T-cell (primary cell): ENCODE measurements at regions not wholly inside any gene's neighbourhood (a gene's known extent, or its start where the extent isn't known, plus 50 kb on each side); places are given as distances from the start of the nearest gene placed in this dataset.
"Not testable (repeated sequence)": the region's sequence is repeated elsewhere in the genome, so short reads cannot be mapped to it uniquely, and the experiment has no call there.

ENCODE experiments used
- ATAC-seq, 4 experiments: fragments of 200-7000 bp in 3 of 4; fragments of 150-1000 bp in 1 of 4; cut with Tn5 transposase; replicated peaks in 1 of 4; 1 replicate in 3 of 4; 2 replicates in 1 of 4; pipeline ENCODE4 v1.10.0; 2021; ENCODE audit warnings: moderate library complexity in 3 of 4, mild to moderate bottlenecking in 2 of 4, moderate number of reproducible peaks in 1 of 4
- CTCF ChIA-PET, 2 donors: fragments of 300-600 bp; sonication (Branson Sonifier 250); formaldehyde crosslinking; loops; one replicate each; lab custom pipeline; 2022; ENCODE audit warnings: antibody characterized with exemption in 2 of 2; lab: Charles Lee
- POLR2A ChIA-PET, 2 donors: fragments of 300-600 bp; sonication (Branson Sonifier 250); formaldehyde crosslinking; loops; one replicate each; lab custom pipeline; 2022; ENCODE audit warnings: antibody characterized with exemption in 2 of 2; lab: Charles Lee
- DNase-seq, 35 experiments: peaks; one replicate each; pipeline versions ENCODE4 v3.0.0 to v3.0.0-alpha.2; 2013 to 2023
- H3K27ac ChIP-seq: one replicate; pipeline ENCODE4 v1.5.1; 2013; ENCODE audit warnings: low read length
- H3K27me3 ChIP-seq, 2 experiments: replicated peaks in 1 of 2; 1 replicate in 1 of 2; 2 replicates in 1 of 2; pipeline versions ENCODE4 v1.6.1 to v1.7.0; 2013; ENCODE audit warnings: low read length in 1 of 2, mixed read lengths in 1 of 2; ENCODE audit not compliant: control insufficient read depth in 2 of 2, insufficient read depth in 2 of 2; ENCODE audit errors: extremely low read depth in 1 of 2
- H3K36me3 ChIP-seq, 2 donors: 1 replicate in 1 of 2; 2 replicates in 1 of 2; pipeline versions ENCODE4 v1.6.1 to v1.7.0; 2013; ENCODE audit warnings: low read length in 1 of 2; ENCODE audit not compliant: control insufficient read depth in 2 of 2, insufficient read depth in 1 of 2; ENCODE audit errors: extremely low read depth in 1 of 2
- H3K4me1 ChIP-seq, 2 experiments: 1 replicate in 1 of 2; 2 replicates in 1 of 2; pipeline versions ENCODE4 v1.6.1 to v1.7.0; 2013; ENCODE audit warnings: low read length in 2 of 2, mixed read lengths in 1 of 2; ENCODE audit not compliant: insufficient read depth in 2 of 2, control insufficient read depth in 1 of 2; ENCODE audit errors: extremely low read depth in 1 of 2
- H3K4me3 ChIP-seq, 2 donors: 1 replicate in 1 of 2; 2 replicates in 1 of 2; pipeline versions ENCODE4 v1.5.1 to v1.7.0; 2013; ENCODE audit warnings: mild to moderate bottlenecking in 2 of 2, low read length in 1 of 2, moderate library complexity in 1 of 2; ENCODE audit not compliant: control insufficient read depth in 1 of 2; ENCODE audit errors: extremely low read depth in 1 of 2
- H3K9me3 ChIP-seq: 2 replicates; pipeline ENCODE4 v1.7.0; 2013
- H3K27ac Mint-ChIP-seq, 2 donors: one replicate each; pipeline ENCODE4 v1.8.0; 2020 to 2021; ENCODE audit warnings: mild to moderate bottlenecking in 2 of 2, mixed read lengths in 2 of 2
- H3K27me3 Mint-ChIP-seq, 2 donors: one replicate each; pipeline ENCODE4 v1.8.0; 2021 to 2022; ENCODE audit warnings: mixed read lengths in 2 of 2
- H3K36me3 Mint-ChIP-seq: one replicate; pipeline ENCODE4 v1.8.0; 2021; ENCODE audit warnings: mixed read lengths
- H3K4me1 Mint-ChIP-seq, 3 donors: one replicate each; pipeline ENCODE4 v1.8.0; 2020 to 2022; ENCODE audit warnings: mixed read lengths in 3 of 3, mild to moderate bottlenecking in 1 of 3
- H3K4me3 Mint-ChIP-seq, 3 donors: one replicate each; pipeline ENCODE4 v1.8.0; 2020 to 2022; ENCODE audit warnings: mild to moderate bottlenecking in 3 of 3, mixed read lengths in 3 of 3, moderate library complexity in 3 of 3
- H3K9me3 Mint-ChIP-seq, 3 donors: one replicate each; pipeline ENCODE4 v1.8.0; 2020 to 2022; ENCODE audit warnings: mixed read lengths in 3 of 3
- WGBS: methylation state at CpG from one replicate; pipeline ENCODE4 v1.1.5; 2013; ENCODE audit warnings: missing lambda C conversion rate; ENCODE audit not compliant: insufficient coverage; 5-methylcytosine and 5-hydroxymethylcytosine counted together

DNA sequence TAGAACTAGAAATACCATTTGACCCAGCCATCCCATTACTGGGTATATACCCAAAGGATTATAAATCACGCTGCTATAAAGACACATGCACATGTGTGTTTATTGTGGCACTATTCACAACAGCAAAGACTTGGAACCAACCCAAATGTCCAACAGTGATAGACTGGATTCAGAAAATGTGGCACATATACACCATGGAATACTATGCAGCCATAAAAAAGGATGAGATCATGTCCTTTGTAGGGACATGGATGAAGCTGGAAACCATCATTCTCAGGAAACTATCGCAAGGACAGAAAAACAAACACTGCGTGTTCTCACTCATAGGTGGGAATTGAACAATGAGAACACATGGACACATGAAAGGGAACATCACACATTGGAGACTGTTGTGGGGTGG is 154.5 kb upstream of the INTU start:
- H3K9me3 ChIP-seq, H3K27ac Mint-ChIP-seq, POLR2A ChIA-PET, H3K9me3 Mint-ChIP-seq, DNase-seq, H3K4me1 ChIP-seq, H3K4me3 ChIP-seq, H3K27me3 ChIP-seq, H3K27ac ChIP-seq, H3K36me3 ChIP-seq, ATAC-seq, H3K27me3 Mint-ChIP-seq, H3K4me1 Mint-ChIP-seq, H3K4me3 Mint-ChIP-seq, H3K36me3 Mint-ChIP-seq, CTCF ChIA-PET: not testable (repeated sequence)
- no CpG with 5 or more reads among the region's 3 CpGs for WGBS

DNA sequence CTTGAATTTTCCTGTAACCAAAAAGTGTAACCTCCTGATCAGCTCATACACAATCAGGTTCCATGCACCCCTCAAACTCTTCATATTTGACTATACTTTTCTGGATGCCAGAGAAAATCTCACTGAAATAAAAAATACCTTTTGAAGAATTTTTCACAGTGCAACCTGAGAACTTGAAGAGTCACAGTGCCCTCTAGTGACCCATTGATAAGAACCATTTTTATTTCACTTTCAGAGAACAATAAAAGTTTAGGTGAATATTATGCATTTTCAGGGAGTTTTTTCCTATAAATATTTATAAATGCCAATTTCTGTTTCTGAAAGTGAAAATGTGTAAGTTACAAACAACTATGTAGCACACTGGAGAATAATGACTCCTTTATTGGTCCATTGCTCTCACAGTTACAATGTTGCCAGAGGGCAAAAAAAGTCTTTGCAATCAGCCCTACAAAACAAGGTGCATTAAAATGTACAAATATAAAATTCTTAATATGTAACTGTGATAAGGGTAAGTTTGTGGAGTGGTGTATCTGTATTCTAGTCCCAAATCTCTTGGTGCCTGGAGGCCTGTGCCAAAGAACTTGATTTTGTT is 153.6 kb upstream of the INTU start:
- Histone ChIP-seq H3K27ac (no peak overlapping the region), H3K27me3 (no peaks in the 10 kb centered on the region), H3K36me3 (no peaks in the 10 kb centered on the region), H3K4me1 (no peaks in the 10 kb centered on the region), H3K9me3 (no peaks in the 10 kb centered on the region), H3K4me3 (no peak overlapping the region)
- Mint-ChIP-seq H3K27me3 (no peaks in the 10 kb centered on the region), H3K4me1 (no peaks in the 10 kb centered on the region), H3K4me3 (no peak overlapping the region), H3K27ac (no peak overlapping the region), H3K9me3 (no peaks in the 10 kb centered on the region), H3K36me3 (no peaks in the 10 kb centered on the region)
- ATAC-seq (no peak), DNase-seq (no peak)
- ChIA-PET CTCF (no interaction called here), POLR2A (no interaction called here)

DNA sequence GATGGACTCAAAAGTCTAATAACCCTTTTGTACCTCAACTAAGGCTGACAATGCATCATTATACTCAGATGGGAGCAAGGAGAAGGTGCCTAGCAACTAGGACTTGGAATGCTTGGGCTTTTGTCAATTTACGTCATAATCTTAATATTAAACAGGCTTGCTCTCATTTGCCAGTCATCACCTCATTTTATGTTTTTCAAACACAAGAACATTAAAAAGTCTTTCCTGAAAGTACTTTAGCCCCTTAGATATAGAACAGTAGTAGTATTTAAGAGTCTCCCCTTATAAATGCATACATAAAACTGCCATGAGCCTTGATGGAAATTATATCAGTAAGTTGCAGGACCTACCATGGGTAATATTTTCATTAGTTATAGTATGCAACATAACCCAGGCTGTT is 150.7 kb upstream of the INTU start:
- Mint-ChIP-seq H3K9me3 (no peaks in the 10 kb centered on the region), H3K4me1 (no peaks in the 10 kb centered on the region), H3K27ac (no peak overlapping the region), H3K36me3 (no peaks in the 10 kb centered on the region), H3K27me3 (no peaks in the 10 kb centered on the region), H3K4me3 (no peak overlapping the region)
- no peak overlapping the region for H3K27ac ChIP-seq
- H3K36me3 ChIP-seq = no peaks in the 10 kb centered on the region
- ATAC-seq (no peak), DNase-seq (no peak)
- no peaks in the 10 kb centered on the region for H3K27me3 ChIP-seq
- no CpG with 5 or more reads among the region's 1 CpG for WGBS
- ChIA-PET CTCF (no interaction called here), POLR2A (no interaction called here)
- H3K9me3 ChIP-seq = no peaks in the 10 kb centered on the region
- H3K4me1 ChIP-seq = no peaks in the 10 kb centered on the region
- H3K4me3 ChIP-seq = no peak overlapping the region

DNA sequence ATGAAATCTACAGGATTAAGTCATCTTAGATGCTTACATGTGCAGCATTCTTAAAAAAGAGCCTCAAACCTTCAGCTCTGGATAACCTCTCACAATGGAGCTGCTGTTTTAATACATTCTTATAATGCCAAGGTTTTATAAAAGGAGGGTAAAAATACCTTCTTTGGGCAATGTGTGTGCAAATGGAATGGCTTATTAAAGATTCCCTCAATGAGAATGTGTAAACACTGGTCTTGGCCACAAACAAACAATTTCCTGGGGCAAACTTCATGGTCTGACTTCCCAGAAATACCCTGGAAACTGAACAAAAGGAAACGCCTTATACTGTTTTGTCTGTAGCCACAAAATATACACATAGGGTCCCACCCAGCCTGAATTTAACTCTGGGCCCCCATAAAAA is 148.6 kb upstream of the INTU start:
- 60% methylated on average over 1 of the region's 1 CpG for WGBS
- ATAC-seq (no peak), DNase-seq (no peak)
- Mint-ChIP-seq H3K4me1 (no peaks in the 10 kb centered on the region), H3K27me3 (no peaks in the 10 kb centered on the region), H3K9me3 (no peaks in the 10 kb centered on the region), H3K4me3 (no peak overlapping the region), H3K27ac (no peak overlapping the region), H3K36me3 (no peaks in the 10 kb centered on the region)
- CTCF ChIA-PET = no interaction called here
- Histone ChIP-seq H3K9me3 (no peaks in the 10 kb centered on the region), H3K4me3 (no peak overlapping the region), H3K4me1 (no peaks in the 10 kb centered on the region), H3K27ac (no peak overlapping the region), H3K36me3 (no peaks in the 10 kb centered on the region), H3K27me3 (no peaks in the 10 kb centered on the region)
- POLR2A ChIA-PET = no interaction called here

DNA sequence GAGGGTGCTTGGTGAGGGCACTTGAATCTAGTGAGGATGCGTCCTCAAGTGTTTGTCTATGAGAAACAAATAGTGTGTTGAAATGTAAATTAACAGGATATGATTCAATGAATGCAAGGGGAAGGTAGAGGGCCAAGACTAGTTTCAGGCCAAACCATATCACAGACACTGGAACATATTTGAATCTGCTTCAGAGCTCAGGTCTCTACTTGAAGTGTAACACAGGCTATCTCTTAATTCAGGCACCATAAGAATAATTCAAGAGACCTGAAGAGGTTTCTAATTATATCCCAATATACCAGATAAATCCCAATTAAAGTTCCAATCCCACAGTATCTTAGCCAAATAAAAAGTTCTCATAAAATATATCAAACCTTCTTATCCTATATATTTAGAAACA is 146.5 kb upstream of the INTU start:
- no peak overlapping the region for H3K27ac Mint-ChIP-seq

DNA sequence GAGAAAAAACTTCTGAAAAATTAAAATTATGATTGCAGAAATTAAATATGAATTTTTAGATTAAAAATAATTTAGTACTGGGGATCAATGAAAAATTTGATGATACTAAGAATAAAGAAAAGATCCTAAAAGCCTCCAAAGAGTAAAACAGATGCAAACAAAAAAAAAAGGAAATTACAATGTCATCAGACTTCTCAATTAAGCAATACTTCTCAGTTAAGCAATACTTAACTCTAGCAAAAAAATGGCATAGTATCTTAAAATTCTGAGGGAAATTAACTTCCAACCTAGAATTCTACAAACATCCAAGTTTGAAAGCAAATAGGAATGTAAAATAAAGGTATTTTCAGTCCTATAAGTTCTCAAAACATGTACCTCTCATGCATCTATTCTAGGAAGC is 141.2 kb upstream of the INTU start:
- POLR2A ChIA-PET = no interaction called here
- Histone ChIP-seq H3K9me3 (no peaks in the 10 kb centered on the region), H3K4me1 (no peaks in the 10 kb centered on the region), H3K27ac (no peak overlapping the region), H3K36me3 (no peaks in the 10 kb centered on the region), H3K27me3 (no peaks in the 10 kb centered on the region), H3K4me3 (no peak overlapping the region)
- H3K4me3 Mint-ChIP-seq = no peak overlapping the region
- no peaks in the 10 kb centered on the region for H3K27me3 Mint-ChIP-seq
- DNase-seq (no peak), ATAC-seq (no peak)
- H3K27ac Mint-ChIP-seq = no peak overlapping the region
- CTCF ChIA-PET = no interaction called here
- H3K36me3 Mint-ChIP-seq = no peaks in the 10 kb centered on the region
- H3K9me3 Mint-ChIP-seq = no peaks in the 10 kb centered on the region
- no peaks in the 10 kb centered on the region for H3K4me1 Mint-ChIP-seq

More for the DNA sequence above, 146.5 kb upstream of the INTU start:
- H3K9me3 Mint-ChIP-seq = no peaks in the 10 kb centered on the region
- Histone ChIP-seq H3K9me3 (no peaks in the 10 kb centered on the region), H3K36me3 (no peaks in the 10 kb centered on the region), H3K27ac (no peak overlapping the region), H3K4me3 (no peak overlapping the region), H3K27me3 (no peaks in the 10 kb centered on the region), H3K4me1 (no peaks in the 10 kb centered on the region)
- no peak for DNase-seq
- H3K27me3 Mint-ChIP-seq = no peaks in the 10 kb centered on the region
- ChIA-PET POLR2A (no interaction called here), CTCF (no interaction called here)
- no peaks in the 10 kb centered on the region for H3K4me1 Mint-ChIP-seq
- H3K36me3 Mint-ChIP-seq = no peaks in the 10 kb centered on the region
- no peak for ATAC-seq
- no peak overlapping the region for H3K4me3 Mint-ChIP-seq
- no CpG with 5 or more reads among the region's 1 CpG for WGBS

DNA sequence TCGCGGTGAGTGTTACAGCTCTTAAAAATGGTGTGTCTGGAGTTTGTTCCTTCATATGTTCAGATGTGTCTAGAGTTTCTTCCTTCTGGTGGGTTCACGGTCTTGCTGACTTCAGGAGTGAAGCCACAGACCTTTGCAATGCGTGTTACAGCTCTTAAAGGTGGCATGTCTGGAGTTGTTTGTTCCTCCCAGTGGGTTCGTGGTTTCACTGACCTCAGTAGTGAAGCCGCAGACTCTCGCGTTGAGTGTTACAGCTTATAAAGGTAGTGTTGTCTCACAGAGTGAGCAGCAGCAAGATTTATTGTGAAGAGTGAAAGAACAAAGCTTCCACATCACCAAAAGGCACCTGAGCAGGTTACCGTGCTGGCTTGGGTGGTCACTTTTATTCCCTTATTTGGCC is 135.9 kb upstream of the INTU start:
- H3K9me3 ChIP-seq, H3K36me3 ChIP-seq, CTCF ChIA-PET, H3K9me3 Mint-ChIP-seq, H3K27ac Mint-ChIP-seq, H3K27me3 Mint-ChIP-seq, H3K4me1 Mint-ChIP-seq, H3K27ac ChIP-seq, H3K4me1 ChIP-seq, H3K27me3 ChIP-seq, POLR2A ChIA-PET, H3K36me3 Mint-ChIP-seq, ATAC-seq, DNase-seq, H3K4me3 Mint-ChIP-seq, H3K4me3 ChIP-seq: not testable (repeated sequence)
- WGBS = 60% methylated on average over 1 of the region's 9 CpGs
